ENCODE measurements at regions not wholly inside any gene's neighbourhood (a gene's known extent, or its start where the extent isn't known, plus 50 kb on each side); places are given as distances from the start of the nearest gene placed in this dataset.

- DNase-seq (ENCODE audit: low read depth in 2 of 3, low spot score in 2 of 3) = no peak
These were observed 883.4 kb upstream of the CDH2 start for GRCh38 chr18:29060349-29060748.

DNA sequence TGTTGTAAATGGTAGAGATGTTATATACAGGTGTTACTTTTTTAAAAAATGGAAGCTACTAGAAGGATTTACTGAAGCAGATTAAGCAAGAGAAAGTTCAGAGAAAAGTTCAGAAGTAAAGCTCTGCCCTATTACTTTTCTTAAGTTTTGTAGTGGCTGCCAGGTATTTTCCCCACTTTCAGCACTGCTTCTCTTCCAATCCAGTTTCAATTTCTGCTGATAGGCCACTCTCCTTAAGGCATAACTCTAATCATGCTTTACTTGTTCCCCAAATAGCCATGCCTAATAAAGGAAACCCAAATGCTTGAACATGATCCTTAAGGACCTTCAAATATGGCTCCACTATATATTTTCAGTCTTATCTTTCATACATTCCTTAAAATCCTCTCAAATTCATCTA lies 880.8 kb upstream of the CDH2 start:
- DNase-seq (ENCODE audit: low read depth in 2 of 3, low spot score in 2 of 3) = no peak

- no peak for DNase-seq (ENCODE audit: low read depth in 2 of 3, low spot score in 2 of 3)
These were observed 879.9 kb upstream of the CDH2 start for GRCh38 chr18:29056800-29057199.

DNA sequence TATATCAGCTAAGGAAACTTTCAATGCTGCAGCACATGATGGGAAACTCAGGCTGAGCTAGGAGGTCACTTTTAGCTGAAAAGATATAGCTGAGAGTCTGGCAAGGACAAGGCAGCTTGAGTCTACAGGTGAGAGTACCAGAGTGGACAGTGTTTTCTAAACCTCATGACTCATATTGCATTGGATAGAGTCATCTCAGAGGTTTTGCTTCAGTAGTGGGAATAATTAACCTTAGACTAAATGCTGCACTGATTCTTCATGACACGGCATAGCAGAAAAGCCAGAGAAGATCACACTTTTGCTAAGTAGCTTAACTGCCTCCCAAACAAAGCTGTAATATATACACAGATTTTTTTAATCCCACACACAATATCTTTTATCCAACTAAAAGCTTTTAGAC lies 865.0 kb upstream of the CDH2 start:
- no peak for DNase-seq (ENCODE audit: low read depth in 2 of 3, low spot score in 2 of 3)

- DNase-seq (ENCODE audit: low read depth in 2 of 3, low spot score in 2 of 3) = no peak
These were observed 857.4 kb upstream of the CDH2 start for GRCh38 chr18:29034113-29034856.

DNA sequence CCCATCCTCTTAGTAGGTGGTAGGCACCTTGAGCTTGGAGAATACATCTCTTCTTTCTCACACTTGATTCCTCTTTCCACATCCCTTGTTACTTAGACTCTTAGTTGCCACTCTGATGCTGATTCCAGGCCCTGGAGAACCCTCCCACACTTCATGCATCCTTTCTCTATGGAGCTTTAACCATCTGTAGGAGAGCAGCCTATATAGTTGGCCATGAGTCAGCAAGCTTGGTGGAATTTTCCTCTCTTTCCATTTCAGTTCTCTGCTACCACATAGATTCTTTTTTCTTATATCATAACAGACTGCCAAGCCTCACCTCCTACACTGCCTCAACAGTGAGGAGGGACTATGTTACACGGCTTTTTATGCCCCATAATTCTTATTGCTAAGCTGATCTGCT lies 851.6 kb upstream of the CDH2 start:
- no peak for DNase-seq (ENCODE audit: low read depth in 2 of 3, low spot score in 2 of 3)

DNA sequence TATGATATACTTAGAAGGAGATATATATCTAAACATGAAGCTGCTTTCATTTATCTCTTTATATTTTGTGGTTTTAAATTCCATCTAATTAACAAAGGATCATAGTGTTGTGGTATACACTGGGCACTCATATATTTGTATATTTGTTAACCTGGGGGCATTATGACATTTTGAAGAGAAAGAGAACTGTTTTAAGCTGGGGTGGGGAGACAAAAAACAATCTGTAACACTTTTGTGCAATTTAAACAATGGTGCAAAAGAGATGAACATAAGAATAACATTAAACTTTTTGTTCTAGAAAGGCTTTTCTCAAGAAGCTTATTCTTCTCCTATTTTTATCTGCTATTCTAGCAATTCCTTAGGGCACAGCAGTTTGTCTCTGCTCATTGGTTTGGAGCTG lies 842.0 kb upstream of the CDH2 start:
- no peak for DNase-seq (ENCODE audit: low read depth in 2 of 3, low spot score in 2 of 3)

GRCh38 chr18:29012883-29013465 lies 836.0 kb upstream of the CDH2 start:
- no peak for DNase-seq (ENCODE audit: low read depth in 2 of 3, low spot score in 2 of 3)

GRCh38 chr18:29012364-29012763 lies 835.4 kb upstream of the CDH2 start:
- no peak for DNase-seq (ENCODE audit: low read depth in 2 of 3, low spot score in 2 of 3)

DNA sequence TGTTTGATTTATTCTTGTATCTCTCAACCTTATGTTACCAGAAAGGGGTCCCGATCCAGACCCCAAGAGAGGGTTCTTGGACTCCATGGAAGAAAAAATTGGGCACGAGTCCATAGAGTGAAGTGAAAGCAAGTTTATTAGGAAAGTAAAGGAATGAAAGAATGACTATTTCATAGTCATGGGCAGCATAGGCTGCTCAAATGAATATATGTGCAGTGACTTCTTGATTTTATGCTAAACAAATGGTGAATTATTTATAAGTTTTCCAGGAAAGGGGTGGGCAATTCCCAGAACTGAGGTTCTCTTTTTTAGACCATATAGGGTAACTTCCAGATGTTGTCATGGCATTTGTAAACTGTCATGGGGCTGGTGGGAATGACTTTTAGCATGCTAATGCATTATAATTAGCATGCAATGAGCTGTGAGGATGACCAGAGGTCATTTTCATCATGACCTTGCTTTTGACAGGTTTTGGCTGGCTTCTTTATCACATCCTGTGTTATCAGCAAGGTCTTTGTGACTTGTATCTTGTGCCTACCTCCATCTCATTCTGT lies 832.4 kb upstream of the CDH2 start:
- DNase-seq (ENCODE audit: low read depth in 2 of 3, low spot score in 2 of 3) = no peak

DNA sequence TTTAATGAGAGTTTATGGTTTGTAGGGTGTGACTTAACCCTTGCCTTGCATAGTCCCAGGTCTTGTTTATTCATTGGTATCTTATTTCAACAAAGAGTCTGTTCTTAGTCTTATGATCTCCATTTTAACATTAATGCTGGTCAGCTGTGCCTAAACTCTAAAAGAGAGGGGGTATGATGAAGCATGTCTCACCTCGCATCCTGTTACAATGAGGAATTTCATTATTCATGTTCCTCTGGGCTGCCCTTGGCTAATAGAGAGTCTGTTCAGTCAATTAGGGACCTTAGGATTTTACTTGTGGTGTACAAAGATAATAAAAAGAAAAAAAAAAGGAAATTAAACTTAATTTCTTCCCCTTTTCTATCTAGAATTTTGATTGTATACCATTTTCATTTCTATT lies 831.9 kb upstream of the CDH2 start:
- DNase-seq (ENCODE audit: low read depth in 2 of 3, low spot score in 2 of 3) = no peak

DNA sequence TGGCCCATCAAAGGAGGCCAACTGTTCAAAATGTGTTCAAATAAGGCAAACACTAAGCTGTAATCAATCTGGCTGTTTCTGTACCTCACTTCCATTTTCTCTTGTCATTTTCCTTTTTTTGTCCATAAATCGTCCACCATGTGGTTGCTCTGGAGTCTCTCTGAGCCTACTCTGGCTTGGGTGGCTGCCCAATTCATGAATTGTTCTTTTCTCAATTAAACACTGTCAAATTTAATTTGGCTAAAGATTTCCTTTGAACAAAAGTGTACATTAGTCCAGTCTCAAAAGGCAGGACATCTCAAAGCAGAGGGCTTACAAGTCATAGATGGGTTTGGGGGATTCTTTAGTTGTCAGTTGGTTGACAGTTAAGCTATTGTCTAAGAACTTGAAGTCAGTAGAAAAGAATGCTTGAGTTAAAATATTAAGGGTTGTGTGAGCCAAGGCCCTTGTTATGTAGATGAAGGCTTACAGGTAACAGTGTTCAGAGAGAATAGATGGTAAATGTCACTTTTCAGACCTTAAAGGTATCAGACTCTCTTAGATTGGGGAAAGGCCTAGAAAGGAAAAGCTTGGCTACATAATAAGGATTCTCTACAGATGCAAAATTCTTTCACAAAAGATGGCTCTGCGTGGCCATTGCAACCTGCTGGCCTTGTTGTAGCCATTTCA lies 831.2 kb upstream of the CDH2 start:
- DNase-seq (ENCODE audit: low read depth in 2 of 3, low spot score in 2 of 3) = no peak

DNA sequence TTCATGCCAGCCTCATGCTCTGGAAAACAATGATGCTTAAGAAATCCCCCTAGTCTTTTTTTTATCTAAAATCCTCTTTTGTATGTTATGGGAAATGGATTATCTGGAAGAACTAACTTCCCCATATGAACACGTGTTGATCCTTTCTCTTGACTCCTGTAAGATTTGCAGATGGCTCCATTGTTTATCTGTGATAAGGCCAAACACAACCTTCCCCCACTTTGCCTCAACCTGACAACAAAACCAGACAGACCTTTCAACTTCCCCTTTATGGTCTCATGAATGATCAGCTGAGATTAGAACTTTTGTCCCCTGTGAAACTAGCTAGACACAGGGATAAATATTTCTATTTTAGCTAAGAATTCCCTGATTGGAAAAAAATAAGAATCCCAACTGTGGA lies 828.0 kb upstream of the CDH2 start:
- DNase-seq (ENCODE audit: low read depth in 2 of 3, low spot score in 2 of 3) = peak in 2 of 3 donors; percentile 16 to 48

- DNase-seq (ENCODE audit: low read depth in 2 of 3, low spot score in 2 of 3) = no peak
These were observed 826.3 kb upstream of the CDH2 start for GRCh38 chr18:29003194-29003593.

DNA sequence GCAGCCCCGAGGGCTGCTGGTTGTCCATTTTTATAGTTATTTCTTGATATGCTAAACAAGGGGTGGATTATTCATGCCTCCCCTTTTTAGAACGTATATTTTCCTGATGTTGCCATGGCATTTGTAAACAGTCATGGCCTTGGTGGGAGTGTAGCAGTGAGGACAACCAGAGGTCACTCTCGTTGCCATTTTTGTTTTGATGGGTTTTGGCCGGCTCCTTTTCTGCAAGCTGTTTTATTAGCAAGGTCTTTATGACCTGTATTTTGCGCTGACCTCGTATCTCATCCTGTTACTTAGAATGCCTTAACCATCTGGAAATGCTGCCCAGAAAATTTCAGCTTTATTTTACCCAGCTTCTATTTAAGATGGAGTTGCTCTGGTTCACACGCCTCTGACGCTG lies 825.8 kb upstream of the CDH2 start:
- no peak for DNase-seq (ENCODE audit: low read depth in 2 of 3, low spot score in 2 of 3)

- no peak for DNase-seq (ENCODE audit: low read depth in 2 of 3, low spot score in 2 of 3)
These were observed 822.8 kb upstream of the CDH2 start for GRCh38 chr18:28999726-29000125.

DNA sequence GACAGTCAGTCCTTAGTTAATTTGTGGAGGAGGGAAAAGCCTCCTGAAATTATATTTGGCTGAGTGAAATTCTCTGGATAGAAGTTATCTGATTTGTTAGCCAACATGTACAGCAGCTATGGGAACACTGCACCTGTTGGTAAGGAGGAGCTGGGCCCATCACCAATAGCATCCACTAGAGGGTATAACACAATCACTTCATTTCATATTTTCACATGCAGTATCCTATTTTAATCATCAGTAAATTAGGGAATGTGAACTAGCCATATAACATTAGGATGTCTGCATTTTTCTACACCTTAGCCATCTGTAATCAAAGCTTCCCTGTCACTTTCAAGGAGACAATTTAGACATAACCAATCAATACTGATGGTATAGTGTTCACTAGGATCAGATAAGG lies 818.4 kb upstream of the CDH2 start:
- no peak for DNase-seq (ENCODE audit: low read depth in 2 of 3, low spot score in 2 of 3)

- DNase-seq (ENCODE audit: low read depth in 2 of 3, low spot score in 2 of 3) = no peak
These were observed 807.8 kb upstream of the CDH2 start for GRCh38 chr18:28984731-28985130.

DNA sequence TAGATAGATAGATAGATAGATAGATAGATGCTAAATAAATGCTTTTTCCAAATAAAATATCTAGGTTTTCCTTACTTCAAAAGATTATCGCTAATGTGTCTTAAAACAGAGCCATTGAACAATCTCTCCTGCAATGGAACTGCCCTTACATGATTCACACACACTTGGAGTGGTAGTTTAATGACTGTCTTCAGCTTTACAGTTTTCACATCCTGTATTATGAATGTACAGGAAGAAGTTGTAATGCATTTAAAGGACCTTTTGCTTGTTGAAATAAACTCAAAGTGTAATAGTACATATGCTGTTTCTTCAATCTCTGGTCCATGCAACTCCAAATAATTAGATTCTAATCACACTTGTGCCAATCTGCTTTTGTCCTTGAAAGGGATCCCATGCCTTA lies 797.6 kb upstream of the CDH2 start:
- no peak for DNase-seq (ENCODE audit: low read depth in 2 of 3, low spot score in 2 of 3)

DNA sequence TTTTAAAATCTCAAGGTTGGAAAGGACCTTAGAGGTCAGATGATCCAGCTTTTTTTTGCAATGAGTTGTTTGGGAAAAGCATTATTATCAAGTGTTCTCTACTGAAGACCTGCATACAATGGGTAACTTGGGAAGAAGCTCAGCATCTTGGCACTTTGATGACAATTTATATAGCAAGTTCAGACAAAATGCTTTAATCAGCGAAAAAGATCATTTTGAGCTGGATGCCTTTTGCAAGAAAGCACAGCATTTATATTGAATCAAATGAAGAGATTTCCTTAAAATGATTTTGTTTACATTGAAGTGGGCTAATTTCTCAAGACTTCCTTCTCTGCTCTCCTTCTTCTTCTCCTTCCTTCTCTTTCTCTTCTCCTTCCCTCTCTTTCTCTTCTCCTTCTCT lies 796.4 kb upstream of the CDH2 start:
- DNase-seq (ENCODE audit: low read depth in 2 of 3, low spot score in 2 of 3) = no peak

DNA sequence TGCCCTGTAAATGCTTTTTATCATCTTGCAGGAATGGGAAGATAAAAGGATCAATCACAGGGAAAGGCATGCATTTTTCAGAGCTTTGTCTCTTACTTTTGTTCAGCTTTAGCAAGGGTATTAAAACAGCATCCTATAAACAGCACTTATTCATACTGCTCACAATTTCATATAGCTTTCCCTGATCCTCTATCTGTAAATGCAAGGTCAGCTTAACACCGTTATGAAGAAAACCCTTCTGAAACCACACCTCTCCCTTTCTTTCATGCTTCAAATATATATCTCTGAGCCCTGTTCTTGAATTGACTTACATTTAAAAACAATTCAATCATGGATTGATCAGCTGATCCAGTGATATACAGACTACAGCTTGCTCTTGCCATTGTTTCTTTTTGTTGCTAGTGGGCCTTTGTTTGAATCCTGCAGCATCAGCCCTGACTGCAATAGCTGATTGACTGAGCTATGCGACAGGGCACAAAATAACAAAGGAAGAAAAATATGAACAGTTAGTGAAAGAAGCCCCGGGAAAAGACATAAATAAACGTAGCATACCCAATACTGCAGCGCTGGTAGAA lies 795.5 kb upstream of the CDH2 start:
- no peak for DNase-seq (ENCODE audit: low read depth in 2 of 3, low spot score in 2 of 3)

- DNase-seq (ENCODE audit: low read depth in 2 of 3, low spot score in 2 of 3) = no peak
These were observed 786.6 kb upstream of the CDH2 start for GRCh38 chr18:28963481-28963880.

Data from hematopoietic multipotent progenitor cell (in vitro differentiated cells).